GM23338 (cell line): ENCODE measurements at regions not wholly inside any gene's neighbourhood (a gene's known extent, or its start where the extent isn't known, plus 50 kb on each side); places are given as distances from the start of the nearest gene placed in this dataset.

Experiments used
- ATAC-seq: fragments of 200-7000 bp; cut with Tn5 transposase; 3 replicates; pipeline ENCODE4 v1.9.1; 2020
- DNase-seq: peaks from one replicate; pipeline ENCODE4 v3.0.0-alpha.2; 2015; ENCODE audit warnings: low spot score
- H2AFZ ChIP-seq: fragments of 200-600 bp; sonication (generic); 2 replicates; pipeline ENCODE4 v1.8.0; 2016; ENCODE audit warnings: antibody characterized with exemption, mild to moderate bottlenecking, moderate library complexity
- H3F3A ChIP-seq: fragments of 200-600 bp; sonication (generic); replicated peaks from 2 replicates; pipeline ENCODE4 v1.8.0; 2017; ENCODE audit warnings: antibody characterized with exemption, mixed run types, low read depth
- H3K27ac ChIP-seq: fragments of 200-600 bp; sonication (generic); 2 replicates; pipeline ENCODE4 v1.6.1; 2016; ENCODE audit warnings: low read depth
- H3K27me3 ChIP-seq: fragments of 200-600 bp; sonication (generic); 2 replicates; pipeline ENCODE4 v1.8.0; 2016; ENCODE audit warnings: mild to moderate bottlenecking, mixed run types, moderate library complexity; ENCODE audit not compliant: insufficient read depth
- H3K36me3 ChIP-seq: fragments of 200-600 bp; sonication (generic); 2 replicates; pipeline ENCODE4 v1.8.0; 2016; ENCODE audit warnings: mild to moderate bottlenecking; ENCODE audit not compliant: insufficient read depth
- H3K4me1 ChIP-seq: fragments of 200-600 bp; sonication (generic); 2 replicates; pipeline ENCODE4 v1.8.0; 2016; ENCODE audit warnings: mild to moderate bottlenecking, moderate library complexity; ENCODE audit not compliant: insufficient read depth
- H3K4me2 ChIP-seq: fragments of 200-600 bp; sonication (generic); 2 replicates; pipeline ENCODE4 v1.7.1; 2017; ENCODE audit warnings: mixed run types
- H3K4me3 ChIP-seq: fragments of 200-600 bp; sonication (generic); 2 replicates; pipeline ENCODE4 v1.6.1; 2016; ENCODE audit warnings: mixed run types
- H3K79me2 ChIP-seq: fragments of 200-600 bp; sonication (generic); replicated peaks from 2 replicates; pipeline ENCODE4 v1.8.0; 2017; ENCODE audit warnings: mild to moderate bottlenecking; ENCODE audit not compliant: insufficient read depth
- H3K9me2 ChIP-seq: fragments of 200-600 bp; sonication (generic); 2 replicates; pipeline ENCODE4 v1.8.0; 2017; ENCODE audit not compliant: insufficient read depth
- H4K20me1 ChIP-seq: fragments of 200-600 bp; sonication (generic); replicated peaks from 2 replicates; pipeline ENCODE4 v1.8.0; 2017; ENCODE audit warnings: mild to moderate bottlenecking; ENCODE audit not compliant: insufficient read depth
- H3K27ac Mint-ChIP-seq: 2 replicates; pipeline ENCODE4 v1.8.0; 2020; ENCODE audit warnings: inconsistent platforms, mild to moderate bottlenecking, moderate library complexity, mixed read lengths
- H3K27me3 Mint-ChIP-seq: 3 replicates; pipeline ENCODE4 v1.8.0; 2022; ENCODE audit warnings: low read depth, mild to moderate bottlenecking, moderate library complexity, mixed read lengths, inconsistent platforms; ENCODE audit not compliant: insufficient read depth, poor library complexity
- H3K36me3 Mint-ChIP-seq: 3 replicates; pipeline ENCODE4 v1.8.0; 2021; ENCODE audit warnings: low read depth, mild to moderate bottlenecking, inconsistent platforms, moderate library complexity, mixed read lengths
- H3K4me1 Mint-ChIP-seq: 3 replicates; pipeline ENCODE4 v1.8.0; 2020; ENCODE audit warnings: mild to moderate bottlenecking, inconsistent platforms, mixed read lengths
- H3K4me3 Mint-ChIP-seq: 3 replicates; pipeline ENCODE4 v1.8.0; 2021; ENCODE audit warnings: moderate library complexity, mild to moderate bottlenecking, inconsistent platforms, mixed read lengths
- H3K9me3 Mint-ChIP-seq: 3 replicates; pipeline ENCODE4 v1.8.0; 2020; ENCODE audit warnings: moderate library complexity, mild to moderate bottlenecking, inconsistent platforms, mixed read lengths
- CREB1 ChIP-seq: fragments of 250-450 bp; sonication (Bioruptor Pico); IDR thresholded peaks from 2 replicates; pipeline ENCODE4 v1.5.0; 2020; ENCODE audit warnings: low read depth, mild to moderate bottlenecking, moderate library complexity
- EZH2phosphoT487 ChIP-seq: fragments of 200-600 bp; sonication (generic); IDR thresholded peaks from one replicate; pipeline ENCODE4 v1.8.1; 2018; ENCODE audit warnings: antibody characterized with exemption; ENCODE audit not compliant: unreplicated experiment
- NANOG ChIP-seq: IDR thresholded peaks from 2 replicates; pipeline ENCODE4 v1.6.1; 2016; ENCODE audit warnings: antibody characterized with exemption, borderline replicate concordance
- POLR2AphosphoS5 ChIP-seq: IDR thresholded peaks from 2 replicates; pipeline ENCODE4 v1.6.1; 2016; ENCODE audit warnings: antibody characterized with exemption, low read depth
- STAT1 ChIP-seq: IDR thresholded peaks from one replicate; pipeline ENCODE4 v1.6.1; 2016; ENCODE audit warnings: antibody characterized with exemption; ENCODE audit not compliant: unreplicated experiment
- ZNF331 ChIP-seq: fragments of 250-450 bp; sonication (Bioruptor Pico); IDR thresholded peaks from 2 replicates; pipeline ENCODE4 v1.5.0; 2020; ENCODE audit warnings: low read depth, mild to moderate bottlenecking, moderate library complexity
- TF ChIP-seq, protein P1 (sequence below): IDR thresholded peaks from one replicate; pipeline ENCODE4 v1.6.1; 2018; ENCODE audit warnings: antibody characterized with exemption; ENCODE audit not compliant: unreplicated experiment
- TF ChIP-seq, protein P2 (sequence below), 2 experiments: fragments of 200-600 bp in 1 of 2; sonication (generic) in 1 of 2; conservative IDR thresholded peaks; 2 replicates each; pipeline versions ENCODE4 v1.5.1 to v1.6.1; 2016 to 2017; ENCODE audit warnings: antibody characterized with exemption in 2 of 2, low read depth in 2 of 2, mild to moderate bottlenecking in 2 of 2, moderate library complexity in 1 of 2
- TF ChIP-seq, protein P3 (sequence below): fragments of 250-450 bp; sonication (Bioruptor Pico); IDR thresholded peaks from 2 replicates; pipeline ENCODE4 v1.5.0; 2020; ENCODE audit warnings: mild to moderate bottlenecking, moderate library complexity

DNA sequence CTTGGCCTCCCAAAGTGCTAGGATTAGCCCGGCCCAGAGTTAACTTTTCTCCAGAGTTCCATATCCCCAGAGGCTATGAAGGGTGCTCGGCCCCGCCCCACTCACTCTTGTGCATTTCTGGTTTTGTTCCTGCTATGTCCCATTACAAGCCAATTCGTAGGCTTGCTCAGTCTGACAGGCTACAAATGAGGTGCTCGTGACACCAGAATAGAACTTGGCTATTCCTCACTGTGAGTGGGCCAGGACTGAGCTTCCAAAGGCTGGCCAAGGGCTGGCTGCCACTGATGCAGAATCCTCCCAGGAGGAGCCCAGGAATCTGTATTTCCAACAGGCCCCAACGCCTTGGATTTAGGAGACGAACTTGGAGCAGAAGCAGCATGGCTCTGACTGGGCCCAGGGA, 282.7 kb upstream of the C2CD4B start (continued):
- TF ChIP-seq, protein P1, sequence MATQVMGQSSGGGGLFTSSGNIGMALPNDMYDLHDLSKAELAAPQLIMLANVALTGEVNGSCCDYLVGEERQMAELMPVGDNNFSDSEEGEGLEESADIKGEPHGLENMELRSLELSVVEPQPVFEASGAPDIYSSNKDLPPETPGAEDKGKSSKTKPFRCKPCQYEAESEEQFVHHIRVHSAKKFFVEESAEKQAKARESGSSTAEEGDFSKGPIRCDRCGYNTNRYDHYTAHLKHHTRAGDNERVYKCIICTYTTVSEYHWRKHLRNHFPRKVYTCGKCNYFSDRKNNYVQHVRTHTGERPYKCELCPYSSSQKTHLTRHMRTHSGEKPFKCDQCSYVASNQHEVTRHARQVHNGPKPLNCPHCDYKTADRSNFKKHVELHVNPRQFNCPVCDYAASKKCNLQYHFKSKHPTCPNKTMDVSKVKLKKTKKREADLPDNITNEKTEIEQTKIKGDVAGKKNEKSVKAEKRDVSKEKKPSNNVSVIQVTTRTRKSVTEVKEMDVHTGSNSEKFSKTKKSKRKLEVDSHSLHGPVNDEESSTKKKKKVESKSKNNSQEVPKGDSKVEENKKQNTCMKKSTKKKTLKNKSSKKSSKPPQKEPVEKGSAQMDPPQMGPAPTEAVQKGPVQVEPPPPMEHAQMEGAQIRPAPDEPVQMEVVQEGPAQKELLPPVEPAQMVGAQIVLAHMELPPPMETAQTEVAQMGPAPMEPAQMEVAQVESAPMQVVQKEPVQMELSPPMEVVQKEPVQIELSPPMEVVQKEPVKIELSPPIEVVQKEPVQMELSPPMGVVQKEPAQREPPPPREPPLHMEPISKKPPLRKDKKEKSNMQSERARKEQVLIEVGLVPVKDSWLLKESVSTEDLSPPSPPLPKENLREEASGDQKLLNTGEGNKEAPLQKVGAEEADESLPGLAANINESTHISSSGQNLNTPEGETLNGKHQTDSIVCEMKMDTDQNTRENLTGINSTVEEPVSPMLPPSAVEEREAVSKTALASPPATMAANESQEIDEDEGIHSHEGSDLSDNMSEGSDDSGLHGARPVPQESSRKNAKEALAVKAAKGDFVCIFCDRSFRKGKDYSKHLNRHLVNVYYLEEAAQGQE: no peak
- TF ChIP-seq EZH2phosphoT487: no peak
- no peak for TF ChIP-seq STAT1
- TF ChIP-seq CREB1 (CRISPR knock-in tag): no peak
- TF ChIP-seq NANOG: no peak
- TF ChIP-seq, protein P2, sequence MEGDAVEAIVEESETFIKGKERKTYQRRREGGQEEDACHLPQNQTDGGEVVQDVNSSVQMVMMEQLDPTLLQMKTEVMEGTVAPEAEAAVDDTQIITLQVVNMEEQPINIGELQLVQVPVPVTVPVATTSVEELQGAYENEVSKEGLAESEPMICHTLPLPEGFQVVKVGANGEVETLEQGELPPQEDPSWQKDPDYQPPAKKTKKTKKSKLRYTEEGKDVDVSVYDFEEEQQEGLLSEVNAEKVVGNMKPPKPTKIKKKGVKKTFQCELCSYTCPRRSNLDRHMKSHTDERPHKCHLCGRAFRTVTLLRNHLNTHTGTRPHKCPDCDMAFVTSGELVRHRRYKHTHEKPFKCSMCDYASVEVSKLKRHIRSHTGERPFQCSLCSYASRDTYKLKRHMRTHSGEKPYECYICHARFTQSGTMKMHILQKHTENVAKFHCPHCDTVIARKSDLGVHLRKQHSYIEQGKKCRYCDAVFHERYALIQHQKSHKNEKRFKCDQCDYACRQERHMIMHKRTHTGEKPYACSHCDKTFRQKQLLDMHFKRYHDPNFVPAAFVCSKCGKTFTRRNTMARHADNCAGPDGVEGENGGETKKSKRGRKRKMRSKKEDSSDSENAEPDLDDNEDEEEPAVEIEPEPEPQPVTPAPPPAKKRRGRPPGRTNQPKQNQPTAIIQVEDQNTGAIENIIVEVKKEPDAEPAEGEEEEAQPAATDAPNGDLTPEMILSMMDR (conservative IDR thresholded peaks at IDR 0.05; ENCODE audit: low read depth in 2 of 2): no peak

DNA sequence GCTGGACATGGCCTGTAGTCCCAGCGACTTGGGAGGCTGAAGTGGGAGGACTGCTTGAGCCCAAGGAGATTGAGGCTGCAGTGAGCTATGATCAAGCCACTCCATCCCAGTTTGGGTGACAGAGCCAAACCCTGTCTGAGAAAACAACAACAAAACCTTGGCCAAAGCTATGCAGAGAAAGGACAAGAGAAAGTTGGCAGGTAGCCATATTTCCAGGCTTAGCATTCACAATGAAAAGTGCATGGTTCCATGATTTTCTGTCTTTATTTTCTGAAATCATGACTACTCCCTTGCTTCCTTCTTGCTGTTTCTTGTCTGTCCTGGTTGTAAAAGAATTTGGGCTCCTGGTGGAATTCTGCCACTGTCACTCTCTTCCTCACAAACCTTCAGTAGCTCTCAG, 284.6 kb upstream of the C2CD4B start:
- ATAC-seq (no peak), DNase-seq (no peak)
- no peaks in the 10 kb centered on the region for H3F3A ChIP-seq
- Mint-ChIP-seq H3K9me3 (no peaks in the 10 kb centered on the region), H3K27me3 (peaks cover 3% of the 10 kb centered on the region), H3K4me3 (no peak overlapping the region), H3K36me3 (no peaks in the 10 kb centered on the region), H3K4me1 (peaks cover 58% of the 10 kb centered on the region), H3K27ac (no peak overlapping the region)
- H3K79me2 ChIP-seq: peaks cover 13% of the 10 kb centered on the region
- peaks cover 35% of the 10 kb centered on the region for H3K4me1 ChIP-seq
- H3K36me3 ChIP-seq: no peaks in the 10 kb centered on the region
- no peaks in the 10 kb centered on the region for H3K9me2 ChIP-seq
- no peak overlapping the region for H2AFZ ChIP-seq
- no peak overlapping the region for H3K4me3 ChIP-seq
- H3K27ac ChIP-seq: no peak overlapping the region
- no peaks in the 10 kb centered on the region for H4K20me1 ChIP-seq
- no peaks in the 10 kb centered on the region for H3K27me3 ChIP-seq
- H3K4me2 ChIP-seq: no peak overlapping the region
- TF ChIP-seq POLR2AphosphoS5 (no peak), NANOG (no peak), ZNF331 (CRISPR knock-in tag) (no peak), CREB1 (CRISPR knock-in tag) (no peak)
- TF ChIP-seq, protein P1: no peak
- TF ChIP-seq, protein P3, sequence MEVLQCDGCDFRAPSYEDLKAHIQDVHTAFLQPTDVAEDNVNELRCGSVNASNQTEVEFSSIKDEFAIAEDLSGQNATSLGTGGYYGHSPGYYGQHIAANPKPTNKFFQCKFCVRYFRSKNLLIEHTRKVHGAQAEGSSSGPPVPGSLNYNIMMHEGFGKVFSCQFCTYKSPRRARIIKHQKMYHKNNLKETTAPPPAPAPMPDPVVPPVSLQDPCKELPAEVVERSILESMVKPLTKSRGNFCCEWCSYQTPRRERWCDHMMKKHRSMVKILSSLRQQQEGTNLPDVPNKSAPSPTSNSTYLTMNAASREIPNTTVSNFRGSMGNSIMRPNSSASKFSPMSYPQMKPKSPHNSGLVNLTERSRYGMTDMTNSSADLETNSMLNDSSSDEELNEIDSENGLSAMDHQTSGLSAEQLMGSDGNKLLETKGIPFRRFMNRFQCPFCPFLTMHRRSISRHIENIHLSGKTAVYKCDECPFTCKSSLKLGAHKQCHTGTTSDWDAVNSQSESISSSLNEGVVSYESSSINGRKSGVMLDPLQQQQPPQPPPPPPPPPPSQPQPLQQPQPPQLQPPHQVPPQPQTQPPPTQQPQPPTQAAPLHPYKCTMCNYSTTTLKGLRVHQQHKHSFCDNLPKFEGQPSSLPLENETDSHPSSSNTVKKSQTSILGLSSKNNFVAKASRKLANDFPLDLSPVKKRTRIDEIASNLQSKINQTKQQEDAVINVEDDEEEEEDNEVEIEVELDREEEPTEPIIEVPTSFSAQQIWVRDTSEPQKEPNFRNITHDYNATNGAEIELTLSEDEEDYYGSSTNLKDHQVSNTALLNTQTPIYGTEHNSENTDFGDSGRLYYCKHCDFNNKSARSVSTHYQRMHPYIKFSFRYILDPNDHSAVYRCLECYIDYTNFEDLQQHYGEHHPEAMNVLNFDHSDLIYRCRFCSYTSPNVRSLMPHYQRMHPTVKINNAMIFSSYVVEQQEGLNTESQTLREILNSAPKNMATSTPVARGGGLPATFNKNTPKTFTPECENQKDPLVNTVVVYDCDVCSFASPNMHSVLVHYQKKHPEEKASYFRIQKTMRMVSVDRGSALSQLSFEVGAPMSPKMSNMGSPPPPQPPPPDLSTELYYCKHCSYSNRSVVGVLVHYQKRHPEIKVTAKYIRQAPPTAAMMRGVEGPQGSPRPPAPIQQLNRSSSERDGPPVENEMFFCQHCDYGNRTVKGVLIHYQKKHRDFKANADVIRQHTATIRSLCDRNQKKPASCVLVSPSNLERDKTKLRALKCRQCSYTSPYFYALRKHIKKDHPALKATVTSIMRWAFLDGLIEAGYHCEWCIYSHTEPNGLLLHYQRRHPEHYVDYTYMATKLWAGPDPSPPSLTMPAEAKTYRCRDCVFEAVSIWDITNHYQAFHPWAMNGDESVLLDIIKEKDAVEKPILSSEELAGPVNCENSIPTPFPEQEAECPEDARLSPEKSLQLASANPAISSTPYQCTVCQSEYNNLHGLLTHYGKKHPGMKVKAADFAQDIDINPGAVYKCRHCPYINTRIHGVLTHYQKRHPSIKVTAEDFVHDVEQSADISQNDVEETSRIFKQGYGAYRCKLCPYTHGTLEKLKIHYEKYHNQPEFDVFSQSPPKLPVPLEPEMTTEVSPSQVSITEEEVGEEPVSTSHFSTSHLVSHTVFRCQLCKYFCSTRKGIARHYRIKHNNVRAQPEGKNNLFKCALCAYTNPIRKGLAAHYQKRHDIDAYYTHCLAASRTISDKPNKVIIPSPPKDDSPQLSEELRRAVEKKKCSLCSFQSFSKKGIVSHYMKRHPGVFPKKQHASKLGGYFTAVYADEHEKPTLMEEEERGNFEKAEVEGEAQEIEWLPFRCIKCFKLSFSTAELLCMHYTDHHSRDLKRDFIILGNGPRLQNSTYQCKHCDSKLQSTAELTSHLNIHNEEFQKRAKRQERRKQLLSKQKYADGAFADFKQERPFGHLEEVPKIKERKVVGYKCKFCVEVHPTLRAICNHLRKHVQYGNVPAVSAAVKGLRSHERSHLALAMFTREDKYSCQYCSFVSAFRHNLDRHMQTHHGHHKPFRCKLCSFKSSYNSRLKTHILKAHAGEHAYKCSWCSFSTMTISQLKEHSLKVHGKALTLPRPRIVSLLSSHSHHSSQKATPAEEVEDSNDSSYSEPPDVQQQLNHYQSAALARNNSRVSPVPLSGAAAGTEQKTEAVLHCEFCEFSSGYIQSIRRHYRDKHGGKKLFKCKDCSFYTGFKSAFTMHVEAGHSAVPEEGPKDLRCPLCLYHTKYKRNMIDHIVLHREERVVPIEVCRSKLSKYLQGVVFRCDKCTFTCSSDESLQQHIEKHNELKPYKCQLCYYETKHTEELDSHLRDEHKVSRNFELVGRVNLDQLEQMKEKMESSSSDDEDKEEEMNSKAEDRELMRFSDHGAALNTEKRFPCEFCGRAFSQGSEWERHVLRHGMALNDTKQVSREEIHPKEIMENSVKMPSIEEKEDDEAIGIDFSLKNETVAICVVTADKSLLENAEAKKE (CRISPR knock-in tag): no peak
